Heart left ventricle (tissue), 13 donors: ENCODE measurements at regions not wholly inside any gene's neighbourhood (a gene's known extent, or its start where the extent isn't known, plus 50 kb on each side); places are given as distances from the start of the nearest gene placed in this dataset.

Source experiments
- POLR2A ChIP-seq, 2 donors: fragments of 450-650 bp; IDR thresholded peaks; one replicate each; pipeline ENCODE4 v1.6.1; 2017; ENCODE audit warnings: antibody characterized with exemption in 2 of 2, mild to moderate bottlenecking in 2 of 2, moderate library complexity in 2 of 2
- TF ChIP-seq, protein P1 (sequence below), 12 donors: fragments of 200-600 bp; sonication (generic) in 4 of 12; IDR thresholded peaks; one replicate each; pipeline versions ENCODE4 v1.5.0 to v1.8.0; 2018 to 2022; ENCODE audit warnings: antibody characterized with exemption in 12 of 12, mild to moderate bottlenecking in 5 of 12
- donor health status: ischemic (EF 13 %, LVEDD 7.1; RV severe dilation, severe dysfunction).
- donor health status: DM: no; HTN: yes; CAD: no.
- donor health status: DM: no; HTN: no; CAD: no.
- donor health status: ischemic (EF 25% LVEDD 6.9; RV normal size, moderate dysfunction).
- donor health status: ischemic (EF 25% LVEDD 5.7; RV mildly dilated, moderate dysfunction).
- donor health status: ischemic (EF 35%, LVEDD 5.7; RV mildly dilated, moderate dysfunction).
- donor health status: nonischemic (EF 11% LVEDD 7.7; RV severe dilation, severe dysfunction).
- donor health status: DM: yes; HTN: yes; CAD: no.
- donor health status: PGD.
- donor health status: ischemic (EF 29% LVEDD 5.4; RV normal size, mild dysfunction).
- donor health status: nonischemic (EF 23%, LVEDD 6.1; RV moderate dilation, normal function).

DNA sequence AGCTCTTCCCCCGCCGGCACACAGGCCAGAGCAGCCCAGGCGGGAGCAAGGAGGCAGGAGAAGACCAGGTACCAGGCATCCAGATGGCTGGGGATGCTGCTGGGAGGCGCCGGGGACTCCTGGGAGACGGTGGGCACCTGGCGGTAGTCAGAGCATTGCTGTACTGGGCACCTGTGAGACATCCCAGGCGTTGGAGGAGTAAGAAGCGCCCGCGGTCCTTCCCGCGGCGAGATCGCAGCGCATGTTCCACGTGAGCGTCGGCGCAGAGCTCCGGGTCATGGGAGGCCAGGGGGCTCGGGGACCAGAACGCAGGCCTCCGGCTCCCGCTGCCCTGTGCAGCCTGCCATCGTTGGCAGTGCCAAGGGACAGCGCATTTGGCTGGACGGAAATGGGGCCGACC lies 293.7 kb upstream of the CDYL start:
- TF ChIP-seq, protein P1, sequence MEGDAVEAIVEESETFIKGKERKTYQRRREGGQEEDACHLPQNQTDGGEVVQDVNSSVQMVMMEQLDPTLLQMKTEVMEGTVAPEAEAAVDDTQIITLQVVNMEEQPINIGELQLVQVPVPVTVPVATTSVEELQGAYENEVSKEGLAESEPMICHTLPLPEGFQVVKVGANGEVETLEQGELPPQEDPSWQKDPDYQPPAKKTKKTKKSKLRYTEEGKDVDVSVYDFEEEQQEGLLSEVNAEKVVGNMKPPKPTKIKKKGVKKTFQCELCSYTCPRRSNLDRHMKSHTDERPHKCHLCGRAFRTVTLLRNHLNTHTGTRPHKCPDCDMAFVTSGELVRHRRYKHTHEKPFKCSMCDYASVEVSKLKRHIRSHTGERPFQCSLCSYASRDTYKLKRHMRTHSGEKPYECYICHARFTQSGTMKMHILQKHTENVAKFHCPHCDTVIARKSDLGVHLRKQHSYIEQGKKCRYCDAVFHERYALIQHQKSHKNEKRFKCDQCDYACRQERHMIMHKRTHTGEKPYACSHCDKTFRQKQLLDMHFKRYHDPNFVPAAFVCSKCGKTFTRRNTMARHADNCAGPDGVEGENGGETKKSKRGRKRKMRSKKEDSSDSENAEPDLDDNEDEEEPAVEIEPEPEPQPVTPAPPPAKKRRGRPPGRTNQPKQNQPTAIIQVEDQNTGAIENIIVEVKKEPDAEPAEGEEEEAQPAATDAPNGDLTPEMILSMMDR (IDR thresholded peaks at IDR 0.05): no peak
- no peak for TF ChIP-seq POLR2A (IDR thresholded peaks at IDR 0.05)
